Kidney capillary endothelial cell (primary cell): ENCODE measurements at regions not wholly inside any gene's neighbourhood (a gene's known extent, or its start where the extent isn't known, plus 50 kb on each side); places are given as distances from the start of the nearest gene placed in this dataset.

Experiments
- DNase-seq: peaks from one replicate; pipeline ENCODE4 v3.0.0-alpha.2; 2018; ENCODE audit warnings: low spot score

GRCh38 chr6:167581637-167582036 is 245.1 kb upstream of the AFDN start:
- no peak for DNase-seq

- no peak for DNase-seq
These were observed 243.3 kb upstream of the AFDN start for GRCh38 chr6:167583412-167583811.

DNA sequence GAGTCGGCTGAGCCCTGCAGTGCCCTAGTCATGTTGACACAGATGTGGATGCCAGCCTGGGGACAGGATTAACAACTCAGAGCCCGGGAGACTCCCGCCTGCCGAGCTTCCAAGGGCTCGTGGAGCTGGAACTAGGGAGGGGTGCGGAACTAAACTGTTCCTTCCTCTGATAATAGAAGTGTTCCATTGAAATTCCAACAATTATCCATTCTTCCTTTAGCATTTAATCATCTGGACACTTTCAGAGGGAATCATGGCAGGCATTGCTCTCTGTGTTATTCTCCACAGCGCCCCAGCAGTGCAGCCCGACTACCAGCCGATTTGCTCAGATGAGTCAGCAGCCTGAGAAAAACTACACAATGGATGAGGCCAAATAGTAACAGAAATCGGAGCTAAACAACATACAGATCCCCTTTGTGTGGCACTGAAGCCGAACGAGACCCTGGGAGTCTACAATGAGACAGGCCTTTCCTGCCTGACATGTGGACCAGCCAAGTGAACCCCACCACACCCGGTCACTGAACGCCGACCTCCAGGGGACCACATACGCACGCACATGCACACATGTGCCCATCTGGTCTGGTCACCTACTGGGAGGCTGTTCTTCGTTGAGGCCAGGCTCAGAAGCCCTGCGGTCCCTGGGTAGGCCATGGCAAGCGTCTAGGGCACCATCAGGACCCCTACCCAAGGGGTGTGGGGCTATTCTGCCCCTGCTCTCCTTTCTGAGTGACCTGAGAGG is 238.4 kb upstream of the AFDN start:
- peak; percentile 77 for DNase-seq

GRCh38 chr6:167588920-167589614 is 237.6 kb upstream of the AFDN start:
- DNase-seq, result no peak

DNA sequence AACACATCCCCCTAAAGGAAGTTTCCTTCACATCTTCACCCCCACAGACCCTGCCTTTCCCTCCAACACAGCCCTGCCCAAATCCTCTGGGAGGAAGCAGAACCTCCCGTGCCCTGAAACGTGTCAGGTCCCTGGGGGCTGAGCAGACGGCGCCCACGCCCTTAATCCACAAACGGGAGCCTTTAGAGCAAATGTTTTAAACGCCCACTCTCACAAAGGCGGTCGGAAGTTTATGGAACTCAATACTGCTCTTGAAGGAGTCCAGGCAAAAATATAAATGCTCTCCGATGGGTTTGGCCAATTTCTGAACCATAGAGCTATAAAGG is 237.1 kb upstream of the AFDN start:
- no peak for DNase-seq

DNA sequence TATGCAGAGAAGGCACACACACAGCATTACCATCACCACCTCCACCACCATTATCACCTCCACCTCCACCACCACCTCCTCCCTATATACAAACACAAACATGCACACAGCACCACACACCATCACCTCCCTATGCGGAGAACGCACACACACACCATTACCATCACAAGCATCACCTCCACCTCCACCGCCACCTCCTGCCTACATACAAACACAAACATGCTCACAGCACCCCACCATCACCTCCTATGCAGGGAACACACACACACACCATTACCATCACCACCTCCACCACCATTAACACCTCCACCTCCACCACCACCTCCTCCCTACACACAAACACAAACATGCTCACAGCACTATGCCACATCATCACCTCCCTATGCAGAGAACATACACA is 236.5 kb upstream of the AFDN start:
- no peak for DNase-seq
